ENCODE measurements at regions not wholly inside any gene's neighbourhood (a gene's known extent, or its start where the extent isn't known, plus 50 kb on each side); places are given as distances from the start of the nearest gene placed in this dataset.

DNA sequence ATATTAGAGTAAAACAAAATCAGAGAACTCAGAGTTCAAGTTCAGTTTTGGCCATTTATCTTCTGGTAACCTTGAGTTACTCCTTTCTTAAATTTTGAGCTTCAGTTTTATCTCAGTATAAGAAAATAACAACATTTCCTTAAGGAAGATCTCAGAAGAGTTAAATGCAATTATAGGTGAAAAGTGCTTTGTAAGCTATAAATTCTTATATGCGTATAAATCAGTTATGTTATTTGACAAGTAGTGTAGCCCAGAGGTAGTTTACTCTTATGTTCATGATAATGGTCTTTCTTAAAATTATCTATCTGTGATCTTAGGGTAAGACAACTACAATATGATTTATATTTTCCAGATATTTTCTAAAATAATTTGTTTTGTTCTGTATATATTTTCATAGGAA is 89.8 kb downstream of the LHX9 start:
- TF ChIP-seq, protein P1, sequence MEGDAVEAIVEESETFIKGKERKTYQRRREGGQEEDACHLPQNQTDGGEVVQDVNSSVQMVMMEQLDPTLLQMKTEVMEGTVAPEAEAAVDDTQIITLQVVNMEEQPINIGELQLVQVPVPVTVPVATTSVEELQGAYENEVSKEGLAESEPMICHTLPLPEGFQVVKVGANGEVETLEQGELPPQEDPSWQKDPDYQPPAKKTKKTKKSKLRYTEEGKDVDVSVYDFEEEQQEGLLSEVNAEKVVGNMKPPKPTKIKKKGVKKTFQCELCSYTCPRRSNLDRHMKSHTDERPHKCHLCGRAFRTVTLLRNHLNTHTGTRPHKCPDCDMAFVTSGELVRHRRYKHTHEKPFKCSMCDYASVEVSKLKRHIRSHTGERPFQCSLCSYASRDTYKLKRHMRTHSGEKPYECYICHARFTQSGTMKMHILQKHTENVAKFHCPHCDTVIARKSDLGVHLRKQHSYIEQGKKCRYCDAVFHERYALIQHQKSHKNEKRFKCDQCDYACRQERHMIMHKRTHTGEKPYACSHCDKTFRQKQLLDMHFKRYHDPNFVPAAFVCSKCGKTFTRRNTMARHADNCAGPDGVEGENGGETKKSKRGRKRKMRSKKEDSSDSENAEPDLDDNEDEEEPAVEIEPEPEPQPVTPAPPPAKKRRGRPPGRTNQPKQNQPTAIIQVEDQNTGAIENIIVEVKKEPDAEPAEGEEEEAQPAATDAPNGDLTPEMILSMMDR (IDR thresholded peaks at IDR 0.05; ENCODE audit: low read depth, low read length) = no peak
- no peak for TF ChIP-seq POLR2A (IDR thresholded peaks at IDR 0.05; ENCODE audit: extremely low read depth, insufficient read length)
- TF ChIP-seq, protein P2, sequence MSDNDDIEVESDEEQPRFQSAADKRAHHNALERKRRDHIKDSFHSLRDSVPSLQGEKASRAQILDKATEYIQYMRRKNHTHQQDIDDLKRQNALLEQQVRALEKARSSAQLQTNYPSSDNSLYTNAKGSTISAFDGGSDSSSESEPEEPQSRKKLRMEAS (IDR thresholded peaks at IDR 0.05; ENCODE audit: low read depth, low read length) = no peak
